Uterus (tissue), 3 donors: ENCODE measurements at regions not wholly inside any gene's neighbourhood (a gene's known extent, or its start where the extent isn't known, plus 50 kb on each side); places are given as distances from the start of the nearest gene placed in this dataset.

Experiments used
- DNase-seq, 2 donors: peaks; one replicate each; pipeline ENCODE4 v3.0.0-alpha.2; 2019 to 2020
- H3K27ac ChIP-seq, 2 donors: fragments of 200-600 bp; sonication (generic); 1 replicate in 1 of 2; 2 replicates in 1 of 2; pipeline ENCODE4 v1.5.1; 2016 to 2018
- H3K27me3 ChIP-seq, 2 donors: fragments of 200-600 bp; sonication (generic); one replicate each; pipeline ENCODE4 v1.5.1; 2018 to 2019; ENCODE audit warnings: control low read depth in 1 of 2
- H3K36me3 ChIP-seq, 2 donors: fragments of 200-600 bp; sonication (generic); one replicate each; pipeline ENCODE4 v1.5.1; 2019; ENCODE audit warnings: control low read depth in 1 of 2
- H3K4me1 ChIP-seq, 2 donors: fragments of 200-600 bp; sonication (generic); one replicate each; pipeline ENCODE4 v1.5.1; 2018 to 2019; ENCODE audit warnings: control low read depth in 1 of 2
- H3K4me3 ChIP-seq, 2 donors: fragments of 200-600 bp; sonication (generic); 1 replicate in 1 of 2; 2 replicates in 1 of 2; pipeline ENCODE4 v1.5.1; 2018 to 2019; ENCODE audit warnings: mild to moderate bottlenecking in 1 of 2
- H3K9me3 ChIP-seq, 2 donors: fragments of 200-600 bp; sonication (generic); one replicate each; pipeline ENCODE4 v1.5.1; 2019; ENCODE audit warnings: control low read depth in 1 of 2
- CTCF ChIP-seq, 4 experiments: fragments of 200-600 bp in 2 of 4; fragments of 450-650 bp in 2 of 4; sonication (generic) in 2 of 4; IDR thresholded peaks; one replicate each; pipeline ENCODE4 v1.5.1; 2016 to 2019; ENCODE audit warnings: antibody characterized with exemption in 4 of 4, mild to moderate bottlenecking in 2 of 4, moderate library complexity in 1 of 4
- POLR2A ChIP-seq, 2 donors: fragments of 450-650 bp; IDR thresholded peaks; one replicate each; pipeline ENCODE4 v1.6.1; 2016; ENCODE audit warnings: antibody characterized with exemption in 2 of 2, mild to moderate bottlenecking in 1 of 2, moderate library complexity in 1 of 2
- intact Hi-C: fragments of 100-400 bp; cut with DNase I; formaldehyde crosslinking; loops from one replicate; pipeline ENCODE4 v1.15.1; 2023; ENCODE audit warnings: low total_unique reads
- donor health status: DM: yes; HTN: yes; CAD: no.

GRCh38 chr9:14967450-14968321 is 57.5 kb upstream of the FREM1 start:
- Histone ChIP-seq H3K4me1 (no peaks in the 10 kb centered on the region), H3K4me3 (no peak overlapping the region), H3K36me3 (no peaks in the 10 kb centered on the region), H3K27ac (no peak overlapping the region), H3K9me3 (no peaks in the 10 kb centered on the region), H3K27me3 (no peaks in the 10 kb centered on the region)
- TF ChIP-seq POLR2A (IDR thresholded peaks at IDR 0.05) (no peak), CTCF (IDR thresholded peaks at IDR 0.05) (no peak)
- no peak for DNase-seq
- intact Hi-C loops, result no loop called here

GRCh38 chr9:14962193-14962882 is 52.1 kb upstream of the FREM1 start:
- H3K27ac ChIP-seq, result no peak overlapping the region
- H3K4me3 ChIP-seq, result no peak overlapping the region
- no peaks in the 10 kb centered on the region for H3K9me3 ChIP-seq
- intact Hi-C loops, result no loop called here
- TF ChIP-seq CTCF (IDR thresholded peaks at IDR 0.05), result no peak
- TF ChIP-seq POLR2A (IDR thresholded peaks at IDR 0.05), result no peak
- no peaks in the 10 kb centered on the region for H3K27me3 ChIP-seq
- no peaks in the 10 kb centered on the region for H3K36me3 ChIP-seq
- no peak for DNase-seq
- H3K4me1 ChIP-seq, result no peaks in the 10 kb centered on the region

GRCh38 chr9:14961372-14962068 is 51.3 kb upstream of the FREM1 start:
- Histone ChIP-seq H3K9me3 (no peaks in the 10 kb centered on the region), H3K27me3 (no peaks in the 10 kb centered on the region), H3K27ac (no peak overlapping the region), H3K4me1 (no peaks in the 10 kb centered on the region), H3K4me3 (no peak overlapping the region), H3K36me3 (no peaks in the 10 kb centered on the region)
- TF ChIP-seq POLR2A (IDR thresholded peaks at IDR 0.05) (no peak), CTCF (IDR thresholded peaks at IDR 0.05) (no peak)
- DNase-seq, result no peak
- intact Hi-C loops, result no loop called here

GRCh38 chr9:14960881-14961280 is 50.7 kb upstream of the FREM1 start:
- Histone ChIP-seq H3K9me3 (no peaks in the 10 kb centered on the region), H3K27me3 (no peaks in the 10 kb centered on the region), H3K4me1 (no peaks in the 10 kb centered on the region), H3K4me3 (no peak overlapping the region), H3K27ac (no peak overlapping the region), H3K36me3 (no peaks in the 10 kb centered on the region)
- no peak for DNase-seq
- intact Hi-C loops, result no loop called here
- no peak for TF ChIP-seq POLR2A (IDR thresholded peaks at IDR 0.05)
- no peak for TF ChIP-seq CTCF (IDR thresholded peaks at IDR 0.05)
